Fibroblast of the conjunctiva (primary cell): ENCODE measurements at regions not wholly inside any gene's neighbourhood (a gene's known extent, or its start where the extent isn't known, plus 50 kb on each side); places are given as distances from the start of the nearest gene placed in this dataset.

Source experiments
- DNase-seq: peaks from one replicate; pipeline ENCODE4 v3.0.0-alpha.2; 2010; ENCODE audit warnings: low read depth

GRCh38 chr2:2926009-2926857 lies 451.4 kb downstream of the EIPR1 start:
- no peak for DNase-seq

GRCh38 chr2:2922156-2922555 lies 455.5 kb downstream of the EIPR1 start:
- no peak for DNase-seq

GRCh38 chr2:2921011-2921720 lies 456.5 kb downstream of the EIPR1 start:
- DNase-seq, result no peak

- no peak for DNase-seq
Observed at GRCh38 chr2:2919574-2920365, 457.8 kb downstream of the EIPR1 start.

GRCh38 chr2:2919026-2919425 lies 458.6 kb downstream of the EIPR1 start:
- no peak for DNase-seq

- no peak for DNase-seq
Observed at GRCh38 chr2:2916621-2917020, 461.0 kb downstream of the EIPR1 start.

- DNase-seq, result no peak
Observed at GRCh38 chr2:2914252-2914651, 463.4 kb downstream of the EIPR1 start.

GRCh38 chr2:2913601-2914120 lies 464.0 kb downstream of the EIPR1 start:
- no peak for DNase-seq

- DNase-seq, result no peak
Observed at GRCh38 chr2:2912731-2913130, 464.9 kb downstream of the EIPR1 start.

- no peak for DNase-seq
Observed at GRCh38 chr2:2912293-2912692, 465.3 kb downstream of the EIPR1 start.

- DNase-seq, result no peak
Observed at GRCh38 chr2:2910259-2910658, 467.4 kb downstream of the EIPR1 start.

- no peak for DNase-seq
Observed at GRCh38 chr2:2909086-2910035, 468.3 kb downstream of the EIPR1 start.

- no peak for DNase-seq
Observed at GRCh38 chr2:2906091-2906490, 471.5 kb downstream of the EIPR1 start.

GRCh38 chr2:2904721-2905350 lies 472.8 kb downstream of the EIPR1 start:
- DNase-seq, result no peak

GRCh38 chr2:2902547-2903281 lies 474.9 kb downstream of the EIPR1 start:
- DNase-seq, result no peak

GRCh38 chr2:2901384-2902345 lies 476.0 kb downstream of the EIPR1 start:
- no peak for DNase-seq

- no peak for DNase-seq
Observed at GRCh38 chr2:2899826-2900225, 477.8 kb downstream of the EIPR1 start.

GRCh38 chr2:2898744-2899143 lies 478.9 kb downstream of the EIPR1 start:
- no peak for DNase-seq

- no peak for DNase-seq
Observed at GRCh38 chr2:2896643-2897042, 481.0 kb downstream of the EIPR1 start.
